H7 (cell line): ENCODE measurements at regions not wholly inside any gene's neighbourhood (a gene's known extent, or its start where the extent isn't known, plus 50 kb on each side); places are given as distances from the start of the nearest gene placed in this dataset.
A peak's percentile ranks its signal among the peaks of the same experiment; 100 is the strongest.
"Not testable (repeated sequence)": the region's sequence is repeated elsewhere in the genome, so short reads cannot be mapped to it uniquely, and the experiment has no call there.

Experiments used
- DNase-seq: peaks from one replicate; pipeline ENCODE4 v3.0.0; 2012
- H3K27me3 ChIP-seq: 2 replicates; pipeline ENCODE4 v1.6.0; 2011; ENCODE audit warnings: mild to moderate bottlenecking, low read length; ENCODE audit not compliant: control insufficient read depth, insufficient read depth
- H3K36me3 ChIP-seq: replicated peaks from 2 replicates; pipeline ENCODE4 v1.5.1; 2011; ENCODE audit warnings: low read length; ENCODE audit not compliant: control insufficient read depth, insufficient read depth
- H3K4me3 ChIP-seq: 2 replicates; pipeline ENCODE4 v1.5.1; 2011; ENCODE audit warnings: low read depth, mild to moderate bottlenecking, control low read depth, low read length, moderate library complexity; ENCODE audit not compliant: insufficient read depth

DNA sequence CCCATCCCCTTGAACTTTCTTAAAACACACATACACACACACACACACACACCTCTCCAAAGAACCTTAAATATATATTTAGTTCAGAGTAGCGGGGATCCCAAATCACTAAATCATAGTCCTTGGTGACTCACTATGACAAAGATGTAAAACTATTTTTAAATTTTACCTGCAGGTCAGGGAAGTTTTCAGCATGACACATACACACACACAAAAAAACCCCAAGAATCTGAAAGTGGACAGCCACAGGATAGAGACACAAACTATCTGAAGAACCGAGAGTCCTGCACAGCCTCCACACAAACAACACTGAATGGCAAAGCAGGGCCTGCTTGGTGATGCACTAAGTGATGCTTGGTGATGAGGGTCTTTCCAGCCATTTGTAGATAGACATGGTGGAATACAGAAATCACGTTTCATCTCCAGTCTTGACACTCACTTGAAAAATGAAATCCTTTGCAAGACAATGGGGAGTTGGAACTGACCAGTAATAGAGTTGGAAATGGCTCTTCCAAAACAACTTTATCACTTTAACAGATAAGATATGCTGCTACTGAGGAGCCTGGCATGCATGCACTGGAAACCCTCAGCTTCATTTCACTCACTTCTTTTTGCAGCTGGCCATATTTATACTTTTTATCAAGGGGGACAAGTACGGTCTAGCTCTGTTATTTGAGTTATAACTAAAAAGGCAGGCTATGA is 307.3 kb downstream of the RAPGEF2 start:
- no peak for DNase-seq
- Histone ChIP-seq H3K36me3 (no peaks in the 10 kb centered on the region), H3K4me3 (no peak overlapping the region)

DNA sequence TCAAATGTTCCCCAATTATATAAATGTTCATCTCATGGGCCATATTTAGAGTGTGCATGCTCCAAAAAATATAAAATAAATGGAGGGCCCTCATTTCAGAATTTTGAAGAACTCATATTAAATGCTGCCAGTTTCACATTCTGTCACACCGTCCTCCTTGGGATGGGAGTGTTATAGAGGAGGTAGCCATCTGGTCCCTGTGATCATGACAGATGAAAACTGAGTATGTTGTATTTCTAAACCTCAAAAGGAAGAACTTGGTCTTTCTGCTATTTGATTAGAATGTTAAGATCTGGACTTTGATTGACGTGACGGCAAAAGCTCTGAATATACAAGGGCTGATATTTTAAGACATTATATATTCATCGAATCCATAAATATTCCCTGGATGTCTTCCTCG is 308.0 kb downstream of the RAPGEF2 start:
- H3K4me3 ChIP-seq: no peak overlapping the region
- no peak for DNase-seq

More for the DNA sequence above, 307.3 kb downstream of the RAPGEF2 start:
- no peaks in the 10 kb centered on the region for H3K27me3 ChIP-seq

DNA sequence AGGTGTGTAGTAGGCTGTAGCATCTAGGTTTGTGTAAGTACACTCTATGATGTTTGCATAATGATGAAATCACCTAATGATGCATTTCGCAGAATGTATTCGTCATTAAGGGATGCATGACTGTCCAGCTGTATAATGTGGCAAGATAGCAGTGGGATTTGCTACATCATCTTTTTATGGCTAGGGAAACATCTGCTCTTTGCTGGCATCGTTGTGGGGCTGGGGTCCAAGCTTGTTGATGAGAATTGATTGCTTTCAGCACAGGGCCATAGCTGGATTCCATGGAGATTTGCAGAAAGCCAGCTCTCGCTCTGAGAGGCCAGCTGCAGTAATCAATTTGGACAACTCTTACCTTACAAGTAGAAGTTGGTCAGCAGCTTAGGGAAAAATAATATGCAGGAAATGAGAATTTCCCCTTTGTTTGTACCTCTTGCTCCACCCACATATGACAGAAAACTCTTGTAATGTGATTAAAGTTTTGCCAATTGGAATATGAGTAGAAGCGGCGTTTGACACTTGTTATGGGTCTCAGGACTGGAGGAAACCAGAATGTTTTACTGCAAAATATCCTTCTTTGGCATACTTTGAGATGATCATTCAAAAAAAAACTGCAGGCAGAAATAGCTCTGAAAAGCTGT is 310.5 kb downstream of the RAPGEF2 start:
- Histone ChIP-seq H3K27me3 (no peaks in the 10 kb centered on the region), H3K4me3 (no peak overlapping the region), H3K36me3 (no peaks in the 10 kb centered on the region)
- DNase-seq: no peak

More for the DNA sequence above, 308.0 kb downstream of the RAPGEF2 start:
- Histone ChIP-seq H3K36me3 (no peaks in the 10 kb centered on the region), H3K27me3 (no peaks in the 10 kb centered on the region)

DNA sequence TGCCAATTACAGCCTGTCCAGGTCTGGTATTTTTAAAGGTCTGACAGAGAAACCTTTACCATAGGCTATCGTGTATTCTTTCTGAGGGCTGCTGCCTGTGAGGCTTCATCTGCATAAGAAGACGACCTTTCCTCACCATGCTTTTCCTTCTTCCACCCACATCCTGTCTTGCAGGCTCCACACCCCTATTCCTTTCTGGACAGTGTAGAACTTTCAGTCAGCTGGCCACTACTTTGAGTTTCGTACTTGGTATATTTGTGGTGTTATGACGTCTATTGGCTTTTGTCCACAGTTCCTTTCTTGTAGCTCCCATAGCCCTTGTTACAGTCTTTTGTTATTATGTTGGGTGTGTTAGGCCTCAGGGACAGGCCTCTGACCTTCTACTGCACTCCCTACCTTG is 311.4 kb downstream of the RAPGEF2 start:
- Histone ChIP-seq H3K27me3 (no peaks in the 10 kb centered on the region), H3K36me3 (no peaks in the 10 kb centered on the region), H3K4me3 (no peak overlapping the region)
- no peak for DNase-seq

DNA sequence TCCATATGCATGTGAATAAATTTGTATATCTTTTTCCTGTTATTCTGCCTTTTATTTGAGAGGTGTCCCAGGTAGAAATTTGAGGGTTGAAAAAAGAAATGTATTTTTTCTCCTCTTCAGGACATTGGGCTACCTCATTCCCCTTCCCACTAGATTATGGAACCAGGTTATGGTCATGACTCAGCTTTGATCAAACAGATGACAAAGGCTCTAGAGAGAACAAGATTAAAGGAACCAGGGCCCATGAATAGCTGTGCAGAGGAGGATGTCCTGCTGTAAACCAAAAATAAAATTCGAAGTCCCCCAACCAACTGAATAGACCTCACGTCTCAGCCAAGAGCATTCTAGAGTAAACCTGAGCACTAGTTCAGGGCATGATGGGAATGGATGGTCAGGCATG is 313.2 kb downstream of the RAPGEF2 start:
- H3K36me3 ChIP-seq: no peaks in the 10 kb centered on the region
- DNase-seq: no peak
- no peak overlapping the region for H3K4me3 ChIP-seq

DNA sequence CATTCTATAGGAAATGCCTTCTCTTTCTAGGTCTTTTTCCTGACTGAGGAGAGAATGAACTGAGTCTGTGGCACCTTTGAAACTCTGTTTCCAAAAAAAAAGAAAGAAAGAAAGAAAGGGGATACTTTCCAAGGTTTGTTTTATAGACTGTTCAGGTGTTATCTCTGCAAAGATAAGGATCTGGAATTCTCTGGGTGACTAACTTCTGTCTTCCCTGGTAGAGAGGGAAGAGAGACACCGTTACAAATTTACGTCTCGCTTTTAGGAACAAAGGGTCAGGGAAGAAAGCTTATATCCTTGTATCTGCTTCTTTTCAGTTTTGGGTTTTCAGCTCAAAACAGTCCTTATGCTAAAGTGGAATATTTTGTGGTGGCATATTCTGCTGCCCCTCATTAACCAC is 314.1 kb downstream of the RAPGEF2 start:
- DNase-seq: no peak
- Histone ChIP-seq H3K27me3 (no peaks in the 10 kb centered on the region), H3K4me3 (no peak overlapping the region), H3K36me3 (no peaks in the 10 kb centered on the region)

More for the DNA sequence above, 313.2 kb downstream of the RAPGEF2 start:
- no peaks in the 10 kb centered on the region for H3K27me3 ChIP-seq

DNA sequence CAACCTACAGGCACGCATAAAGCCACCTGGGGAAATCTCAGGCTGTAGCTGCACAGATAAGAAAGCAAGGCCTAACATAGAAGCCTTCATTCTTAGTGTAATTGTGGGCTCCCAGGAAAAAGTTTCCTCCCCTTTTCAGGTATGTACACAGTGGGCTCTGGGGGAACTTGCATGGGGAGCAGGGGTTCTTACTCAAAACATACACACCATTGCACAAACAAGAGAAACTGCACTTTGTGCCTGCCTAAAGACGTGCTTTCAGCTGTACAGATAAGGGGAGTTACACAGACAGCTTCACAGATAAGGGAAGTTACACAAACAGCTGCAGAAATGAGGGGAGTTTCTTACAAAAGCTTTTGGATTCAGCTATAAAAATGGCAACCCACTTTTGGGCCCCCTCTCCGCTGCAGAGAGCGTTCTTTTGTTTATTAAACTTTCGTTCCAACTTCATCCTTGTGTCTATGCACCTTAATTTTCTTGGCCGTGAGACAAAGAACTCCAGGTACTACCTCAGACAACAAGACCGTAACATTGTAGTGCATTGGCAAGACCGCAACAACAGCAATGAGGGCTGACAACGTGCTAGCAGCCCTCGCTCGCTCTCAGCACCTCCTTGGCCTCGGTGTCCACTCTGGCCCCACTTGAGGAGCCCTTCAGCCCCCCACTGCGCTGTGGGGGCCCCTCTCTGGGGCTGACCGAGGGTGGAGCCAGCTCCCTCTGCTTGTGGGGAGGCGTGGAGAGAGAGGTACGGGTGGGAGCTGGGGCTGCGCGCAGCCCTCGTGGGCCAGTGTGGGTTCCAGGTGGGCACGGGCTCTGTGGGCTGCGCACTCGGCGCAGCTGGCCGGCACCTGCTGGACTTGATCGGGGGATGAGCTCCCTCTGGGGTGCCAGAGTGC is 317.5 kb downstream of the RAPGEF2 start:
- no peaks in the 10 kb centered on the region for H3K36me3 ChIP-seq
- no peak for DNase-seq
- no peak overlapping the region for H3K4me3 ChIP-seq
- H3K27me3 ChIP-seq: no peaks in the 10 kb centered on the region

DNA sequence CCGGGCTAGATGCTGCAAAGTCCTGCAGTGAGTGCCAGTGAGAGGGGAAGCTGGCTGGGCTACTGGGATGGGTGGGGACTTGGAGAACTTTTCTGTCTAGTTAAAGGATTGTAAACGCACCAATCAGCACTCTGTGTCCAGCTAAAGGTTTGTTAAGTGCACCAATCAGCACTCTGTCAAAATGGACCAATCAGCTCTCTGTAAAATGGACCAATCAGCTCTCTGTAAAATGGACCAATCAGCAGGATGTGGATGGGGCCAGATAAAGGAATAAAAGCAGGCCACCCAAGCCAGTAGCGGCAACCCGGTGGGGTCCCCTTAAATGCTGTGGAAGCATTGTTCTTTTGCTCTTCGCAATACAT is 318.2 kb downstream of the RAPGEF2 start:
- not testable (repeated sequence) for H3K36me3 ChIP-seq, H3K4me3 ChIP-seq, H3K27me3 ChIP-seq, DNase-seq

DNA sequence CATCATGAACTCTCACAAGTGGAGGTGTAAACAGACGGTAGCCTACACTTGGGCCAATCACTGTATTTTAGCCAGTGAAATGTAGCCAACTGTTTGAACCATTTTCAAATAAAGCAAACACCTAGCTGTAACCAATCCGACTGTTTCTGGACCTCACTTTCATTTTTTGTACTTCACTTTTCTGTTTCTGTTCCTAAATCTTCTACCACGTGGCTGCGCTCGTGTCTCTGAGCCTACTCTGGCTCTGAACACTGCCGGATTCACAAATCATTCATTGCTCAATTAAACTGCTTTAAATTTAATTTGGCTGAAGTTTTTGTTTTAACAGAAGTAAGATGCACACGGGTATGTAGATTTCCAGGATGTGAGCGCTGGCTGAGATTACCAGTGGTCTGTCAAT is 319.1 kb downstream of the RAPGEF2 start:
- no peaks in the 10 kb centered on the region for H3K27me3 ChIP-seq
- DNase-seq: no peak
- no peak overlapping the region for H3K4me3 ChIP-seq
- H3K36me3 ChIP-seq: no peaks in the 10 kb centered on the region

DNA sequence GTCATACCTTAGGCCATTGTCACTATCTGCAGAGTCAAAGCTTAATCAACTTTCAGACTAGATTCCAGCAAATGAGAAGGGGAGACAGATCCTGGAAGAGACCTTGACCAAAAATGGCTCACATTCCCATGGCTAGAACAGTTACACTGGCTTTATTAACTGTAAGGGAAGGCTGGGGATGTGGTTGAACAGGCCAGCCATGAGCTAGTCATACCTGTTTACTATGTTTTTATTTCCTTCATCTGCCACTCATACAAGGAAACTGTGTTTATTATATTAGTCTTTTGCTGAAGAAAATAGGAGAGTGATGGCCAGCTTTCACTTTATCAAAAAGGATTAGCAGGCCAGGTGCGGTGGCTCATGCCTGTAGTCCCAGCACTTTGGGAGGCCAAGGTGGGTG is 319.7 kb downstream of the RAPGEF2 start:
- no peak for DNase-seq
- H3K36me3 ChIP-seq: no peaks in the 10 kb centered on the region
- H3K27me3 ChIP-seq: no peaks in the 10 kb centered on the region
- no peak overlapping the region for H3K4me3 ChIP-seq

DNA sequence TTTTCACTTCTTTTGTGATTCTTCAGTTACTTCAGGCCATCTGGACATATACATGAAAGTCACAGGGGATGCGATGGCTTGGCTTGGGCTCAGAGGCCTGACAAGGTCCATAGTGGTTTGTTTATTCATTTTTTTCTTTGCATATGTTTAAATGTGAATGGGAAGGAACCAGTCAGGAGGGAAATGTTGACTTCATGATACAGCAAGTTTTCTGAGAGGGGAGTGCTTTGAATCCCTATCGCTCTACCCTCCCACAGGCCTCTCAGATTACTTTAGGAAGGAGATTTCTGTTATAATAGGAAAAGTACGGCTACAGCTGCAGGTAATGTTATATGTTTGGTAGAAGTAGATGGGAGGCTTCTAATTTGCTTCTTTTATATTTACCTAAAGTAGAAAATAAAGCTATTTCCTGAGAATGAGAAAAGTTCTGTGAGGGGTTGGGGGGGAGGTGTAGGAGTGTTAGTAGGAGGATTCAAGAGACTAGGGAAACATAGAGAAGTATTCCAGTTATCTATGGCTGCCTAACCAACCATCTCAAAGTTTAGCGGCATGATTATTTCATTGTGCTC is 322.9 kb downstream of the RAPGEF2 start:
- H3K27me3 ChIP-seq: no peaks in the 10 kb centered on the region
- no peaks in the 10 kb centered on the region for H3K36me3 ChIP-seq
- no peak overlapping the region for H3K4me3 ChIP-seq
- peak; percentile 36 for DNase-seq

DNA sequence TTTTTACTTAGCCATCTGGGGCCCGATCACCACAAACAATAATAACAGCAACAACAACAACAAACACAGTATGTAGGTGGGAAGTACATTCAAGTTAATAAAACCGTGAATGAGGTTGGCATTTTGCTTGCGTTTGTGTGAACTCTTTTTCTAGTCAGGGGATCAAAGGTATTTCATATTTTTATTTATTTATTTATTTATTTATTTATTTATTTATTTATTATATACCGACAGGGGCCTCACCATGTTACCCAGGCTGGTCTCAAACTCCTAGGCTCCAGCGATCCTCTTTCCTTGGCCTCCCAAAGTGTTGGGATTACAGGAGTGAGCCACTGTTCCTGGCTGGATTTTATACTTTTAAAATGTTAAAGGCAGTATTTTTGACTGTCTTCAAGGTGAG is 325.4 kb downstream of the RAPGEF2 start:
- Histone ChIP-seq H3K27me3 (no peaks in the 10 kb centered on the region), H3K36me3 (no peaks in the 10 kb centered on the region), H3K4me3 (no peak overlapping the region)
- no peak for DNase-seq

DNA sequence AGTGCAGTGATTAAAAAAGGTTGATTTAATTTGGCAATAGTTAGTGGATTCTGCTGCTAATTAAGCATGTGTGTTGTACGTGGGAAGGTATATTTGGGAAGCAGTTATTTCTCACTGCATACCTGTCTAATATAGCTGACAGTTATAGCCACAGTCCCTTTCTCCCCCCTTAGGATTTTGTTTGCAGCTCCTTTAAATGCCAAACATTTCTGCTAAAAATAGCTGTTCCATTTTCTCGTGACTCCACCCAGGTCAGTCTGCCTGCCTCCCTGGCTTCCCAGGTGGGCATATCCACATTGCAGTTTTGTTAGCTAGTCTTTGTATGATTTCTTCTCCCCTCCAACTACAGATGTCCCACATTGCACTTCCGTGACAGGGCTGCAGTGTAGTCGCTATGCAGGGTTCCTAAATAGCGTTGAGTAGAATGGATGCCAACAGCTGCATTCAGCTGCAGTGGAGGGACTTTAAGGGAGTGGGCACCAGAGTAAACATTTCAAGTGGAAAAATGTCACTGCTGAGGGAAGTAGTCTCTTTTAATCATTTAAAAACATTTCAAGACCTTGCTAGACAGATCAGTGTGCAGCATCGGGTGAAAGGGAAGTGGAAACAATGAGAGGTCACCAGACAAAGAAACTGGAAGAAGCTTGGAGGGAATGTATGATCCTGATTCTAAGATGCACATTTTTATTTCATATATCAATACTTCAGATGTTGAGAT is 326.3 kb downstream of the RAPGEF2 start:
- DNase-seq: no peak
- no peaks in the 10 kb centered on the region for H3K36me3 ChIP-seq

DNA sequence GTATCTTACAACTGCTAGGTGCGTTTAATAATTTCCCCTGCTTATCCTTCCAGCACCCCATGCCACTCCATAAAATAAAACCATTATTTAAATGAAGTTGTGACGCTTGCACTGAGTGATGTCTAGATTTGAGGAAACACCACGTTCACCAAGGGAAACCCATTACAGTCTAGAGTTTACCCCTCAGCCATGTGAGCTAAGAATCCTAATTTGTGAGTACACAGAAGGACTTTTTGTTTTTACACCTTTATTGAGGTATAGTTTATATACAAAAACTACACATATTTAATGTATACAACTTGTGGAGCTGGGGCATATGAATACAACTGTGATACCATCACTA is 326.8 kb downstream of the RAPGEF2 start:
- no peaks in the 10 kb centered on the region for H3K36me3 ChIP-seq
- DNase-seq: no peak
- no peaks in the 10 kb centered on the region for H3K27me3 ChIP-seq
- H3K4me3 ChIP-seq: no peak overlapping the region

More for the DNA sequence above, 326.3 kb downstream of the RAPGEF2 start:
- Histone ChIP-seq H3K4me3 (no peak overlapping the region), H3K27me3 (no peaks in the 10 kb centered on the region)
